ENCODE measurements at regions not wholly inside any gene's neighbourhood (a gene's known extent, or its start where the extent isn't known, plus 50 kb on each side); places are given as distances from the start of the nearest gene placed in this dataset.

DNA sequence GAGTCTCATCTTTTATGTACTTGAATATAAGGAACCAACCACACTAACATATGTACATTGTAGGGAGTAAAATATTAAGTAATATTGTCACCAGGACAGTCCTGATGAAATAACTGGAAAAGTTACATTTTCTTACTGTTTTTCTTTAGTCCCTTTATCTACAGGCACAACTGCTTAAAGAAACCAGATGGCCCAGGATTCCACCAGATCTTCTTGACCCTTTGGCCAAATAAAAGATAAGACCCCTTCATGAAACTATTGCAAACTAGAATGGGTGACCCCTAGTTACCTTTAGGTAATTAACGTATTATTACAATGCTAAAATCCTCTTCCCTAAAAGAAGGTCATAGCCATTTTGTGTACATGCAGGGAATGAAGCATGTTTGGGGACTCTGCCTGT lies 106.3 kb upstream of the FTMT start:
- Histone ChIP-seq H3K27ac (no peak overlapping the region), H3K4me2 (no peak overlapping the region), H3K4me1 (no peaks in the 10 kb centered on the region), H3K9me3 (no peaks in the 10 kb centered on the region), H3K4me3 (no peak overlapping the region)
- ChIA-PET CTCF (no interaction called here), POLR2A (no interaction called here)
- no peak for ATAC-seq
- no peak for FAIRE-seq
- TF ChIP-seq HOXA7 (CRISPR knock-in tag; IDR thresholded peaks at IDR 0.05) = no peak
- TF ChIP-seq, protein P1, sequence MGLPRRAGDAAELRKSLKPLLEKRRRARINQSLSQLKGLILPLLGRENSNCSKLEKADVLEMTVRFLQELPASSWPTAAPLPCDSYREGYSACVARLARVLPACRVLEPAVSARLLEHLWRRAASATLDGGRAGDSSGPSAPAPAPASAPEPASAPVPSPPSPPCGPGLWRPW (IDR thresholded peaks at IDR 0.05) = no peak
- TF ChIP-seq FOXS1 (CRISPR knock-in tag; IDR thresholded peaks at IDR 0.05) = no peak
- no peak for TF ChIP-seq EP300 (IDR thresholded peaks at IDR 0.05)
- TF ChIP-seq ZSCAN20 (CRISPR knock-in tag; IDR thresholded peaks at IDR 0.05) = no peak
- TF ChIP-seq, protein P2, sequence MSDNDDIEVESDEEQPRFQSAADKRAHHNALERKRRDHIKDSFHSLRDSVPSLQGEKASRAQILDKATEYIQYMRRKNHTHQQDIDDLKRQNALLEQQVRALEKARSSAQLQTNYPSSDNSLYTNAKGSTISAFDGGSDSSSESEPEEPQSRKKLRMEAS (IDR thresholded peaks at IDR 0.05) = no peak
- no peak for TF ChIP-seq NFE2L2 (conservative IDR thresholded peaks at IDR 0.05; ENCODE audit: low read length)
- no peak for TF ChIP-seq ESRRA (IDR thresholded peaks at IDR 0.05; ENCODE audit: borderline replicate concordance, low read length)
- no peak for TF ChIP-seq HOXB5 (CRISPR knock-in tag; IDR thresholded peaks at IDR 0.05)
- no peak for TF ChIP-seq HEYL (CRISPR knock-in tag; IDR thresholded peaks at IDR 0.05)
- no peak for TF ChIP-seq CHD2 (IDR thresholded peaks at IDR 0.05; ENCODE audit: low read length, partially characterized antibody)
- no peak for TF ChIP-seq POLR2AphosphoS2 (conservative IDR thresholded peaks at IDR 0.05; ENCODE audit: low read length)
- TF ChIP-seq CHD4 (IDR thresholded peaks at IDR 0.05; ENCODE audit: borderline replicate concordance) = no peak
- no peak for TF ChIP-seq KDM5A (IDR thresholded peaks at IDR 0.05)
- no peak for TF ChIP-seq GATA3 (IDR thresholded peaks at IDR 0.05; ENCODE audit: borderline replicate concordance)
- TF ChIP-seq RARB (CRISPR knock-in tag; IDR thresholded peaks at IDR 0.05) = no peak
- WGBS (ENCODE audit: missing lambda C conversion rate) = 53% methylated on average over 1 of the region's 1 CpG
- DNase-seq (ENCODE audit: low read depth in 1 of 2, low spot score in 1 of 2) = no peak

DNA sequence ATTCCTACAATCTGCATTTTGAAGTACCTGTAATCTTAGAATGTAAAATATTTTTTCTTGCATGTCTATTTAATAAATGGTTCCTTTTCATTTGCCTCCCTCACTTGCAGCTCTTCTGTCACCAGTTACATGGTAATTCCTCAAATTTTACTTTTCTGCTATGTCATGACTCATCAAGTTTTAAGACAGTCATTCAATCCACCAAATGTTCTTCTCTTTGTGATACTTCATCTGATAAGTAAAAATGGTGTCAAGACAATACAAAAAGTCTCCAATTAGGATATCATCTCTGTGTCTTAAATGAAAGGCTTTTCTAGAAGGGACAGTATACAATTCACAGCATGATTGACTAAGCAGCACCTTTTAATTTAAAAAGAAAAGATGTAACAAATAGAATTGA lies 104.9 kb upstream of the FTMT start:
- no peak overlapping the region for H3K4me2 ChIP-seq
- no peaks in the 10 kb centered on the region for H3K9me3 ChIP-seq
- DNase-seq (ENCODE audit: low read depth in 1 of 2, low spot score in 1 of 2) (no peak), ATAC-seq (no peak), FAIRE-seq (no peak)
- CTCF ChIA-PET = no interaction called here
- H3K27ac ChIP-seq = no peak overlapping the region
- TF ChIP-seq PHF8 (IDR thresholded peaks at IDR 0.05; ENCODE audit: borderline replicate concordance, low read depth) = no peak
- TF ChIP-seq FOSL2 (IDR thresholded peaks at IDR 0.05) = no peak
- TF ChIP-seq FOSL2 (CRISPR knock-in tag; IDR thresholded peaks at IDR 0.05) = peak; percentile 33
- TF ChIP-seq MAFK (IDR thresholded peaks at IDR 0.05; ENCODE audit: partially characterized antibody) = peak; percentile 57
- no peak for TF ChIP-seq HOXB5 (CRISPR knock-in tag; IDR thresholded peaks at IDR 0.05)
- no peak for TF ChIP-seq CHD4 (IDR thresholded peaks at IDR 0.05; ENCODE audit: borderline replicate concordance)
- TF ChIP-seq NFE2L2 (conservative IDR thresholded peaks at IDR 0.05; ENCODE audit: low read length) = peak; percentile 75
- no peak for TF ChIP-seq TFCP2L1 (CRISPR knock-in tag; IDR thresholded peaks at IDR 0.05)
- POLR2A ChIA-PET = no interaction called here
- no peak overlapping the region for H3K4me3 ChIP-seq
- no peaks in the 10 kb centered on the region for H3K4me1 ChIP-seq

DNA sequence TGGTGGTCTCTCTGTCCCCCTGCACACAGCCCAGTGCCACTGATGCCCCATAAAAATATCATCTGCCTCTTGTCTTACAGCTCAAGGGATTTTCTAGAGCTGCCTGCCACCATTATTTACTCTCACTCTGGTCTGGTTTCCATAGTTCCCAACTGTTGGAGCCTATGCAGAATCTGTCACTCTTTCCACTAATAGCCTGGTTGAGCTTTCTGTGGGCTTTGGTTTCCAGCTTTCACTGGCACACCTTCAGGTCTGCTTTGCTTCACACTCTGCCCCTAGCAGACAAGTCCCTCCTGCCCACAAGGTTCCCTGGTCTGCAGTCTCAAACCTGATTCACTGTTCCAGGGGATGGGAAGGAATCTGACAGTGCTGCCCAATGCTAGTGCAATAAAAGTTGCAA lies 103.0 kb upstream of the FTMT start:
- no peak for ATAC-seq
- no peak overlapping the region for H3K4me2 ChIP-seq
- H3K4me1 ChIP-seq = no peaks in the 10 kb centered on the region
- H3K9me3 ChIP-seq = no peaks in the 10 kb centered on the region
- DNase-seq (ENCODE audit: low read depth in 1 of 2, low spot score in 1 of 2) = no peak
- H3K27ac ChIP-seq = no peak overlapping the region
- POLR2A ChIA-PET = no interaction called here
- CTCF ChIA-PET = no interaction called here
- TF ChIP-seq MAFK (IDR thresholded peaks at IDR 0.05; ENCODE audit: partially characterized antibody) (no peak), RNF2 (IDR thresholded peaks at IDR 0.05; ENCODE audit: borderline replicate concordance, low read depth) (no peak), ESRRA (IDR thresholded peaks at IDR 0.05; ENCODE audit: borderline replicate concordance, low read length) (no peak), ZFP36 (IDR thresholded peaks at IDR 0.05; ENCODE audit: borderline replicate concordance, partially characterized antibody) (no peak), POLR2AphosphoS2 (conservative IDR thresholded peaks at IDR 0.05; ENCODE audit: low read length) (no peak), MYC (IDR thresholded peaks at IDR 0.05; ENCODE audit: borderline replicate concordance, low read length) (no peak), NPAS2 (CRISPR knock-in tag; IDR thresholded peaks at IDR 0.05; ENCODE audit: borderline replicate concordance) (no peak), HDAC2 (IDR thresholded peaks at IDR 0.05) (no peak), ZNF302 (CRISPR knock-in tag; IDR thresholded peaks at IDR 0.05) (no peak), TP53 (CRISPR knock-in tag; IDR thresholded peaks at IDR 0.05) (no peak), SMC3 (IDR thresholded peaks at IDR 0.05) (no peak)
- TF ChIP-seq, protein P3, sequence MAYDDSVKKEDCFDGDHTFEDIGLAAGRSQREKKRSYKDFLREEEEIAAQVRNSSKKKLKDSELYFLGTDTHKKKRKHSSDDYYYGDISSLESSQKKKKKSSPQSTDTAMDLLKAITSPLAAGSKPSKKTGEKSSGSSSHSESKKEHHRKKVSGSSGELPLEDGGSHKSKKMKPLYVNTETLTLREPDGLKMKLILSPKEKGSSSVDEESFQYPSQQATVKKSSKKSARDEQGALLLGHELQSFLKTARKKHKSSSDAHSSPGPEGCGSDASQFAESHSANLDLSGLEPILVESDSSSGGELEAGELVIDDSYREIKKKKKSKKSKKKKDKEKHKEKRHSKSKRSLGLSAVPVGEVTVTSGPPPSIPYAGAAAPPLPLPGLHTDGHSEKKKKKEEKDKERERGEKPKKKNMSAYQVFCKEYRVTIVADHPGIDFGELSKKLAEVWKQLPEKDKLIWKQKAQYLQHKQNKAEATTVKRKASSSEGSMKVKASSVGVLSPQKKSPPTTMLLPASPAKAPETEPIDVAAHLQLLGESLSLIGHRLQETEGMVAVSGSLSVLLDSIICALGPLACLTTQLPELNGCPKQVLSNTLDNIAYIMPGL (CRISPR knock-in tag; IDR thresholded peaks at IDR 0.05; ENCODE audit: borderline replicate concordance) = no peak
- no peak for FAIRE-seq
- H3K4me3 ChIP-seq = no peak overlapping the region
